HS-5 (cell line): ENCODE measurements at regions not wholly inside any gene's neighbourhood (a gene's known extent, or its start where the extent isn't known, plus 50 kb on each side); places are given as distances from the start of the nearest gene placed in this dataset.

ENCODE experiments used
- DNase-seq: peaks from one replicate; pipeline ENCODE4 v3.0.0-alpha.2; 2012; ENCODE audit warnings: low read depth

- DNase-seq = no peak
These were observed 194.6 kb downstream of the NRIP1 start for GRCh38 chr21:14869984-14870852.

GRCh38 chr21:14866859-14867765, 197.7 kb downstream of the NRIP1 start:
- no peak for DNase-seq

- DNase-seq = no peak
These were observed 200.4 kb downstream of the NRIP1 start for GRCh38 chr21:14864211-14865021.

GRCh38 chr21:14863745-14864210, 201.0 kb downstream of the NRIP1 start:
- no peak for DNase-seq

- no peak for DNase-seq
These were observed 201.7 kb downstream of the NRIP1 start for GRCh38 chr21:14862794-14863720.

- DNase-seq = no peak
These were observed 206.5 kb downstream of the NRIP1 start for GRCh38 chr21:14858311-14858710.

GRCh38 chr21:14857529-14857928, 207.3 kb downstream of the NRIP1 start:
- DNase-seq = no peak

- DNase-seq = peak; percentile 59
These were observed 214.4 kb downstream of the NRIP1 start for GRCh38 chr21:14850394-14850793.

GRCh38 chr21:14846621-14847020, 218.2 kb downstream of the NRIP1 start:
- no peak for DNase-seq

- no peak for DNase-seq
These were observed 220.8 kb downstream of the NRIP1 start for GRCh38 chr21:14844001-14844400.

GRCh38 chr21:14842601-14843000, 222.2 kb downstream of the NRIP1 start:
- DNase-seq = no peak

- no peak for DNase-seq
These were observed 223.0 kb downstream of the NRIP1 start for GRCh38 chr21:14841511-14842472.

- DNase-seq = no peak
These were observed 226.4 kb downstream of the NRIP1 start for GRCh38 chr21:14838400-14838799.

- DNase-seq = no peak
These were observed 227.8 kb downstream of the NRIP1 start for GRCh38 chr21:14836950-14837349.

GRCh38 chr21:14833666-14834351, 231.0 kb downstream of the NRIP1 start:
- DNase-seq = no peak

GRCh38 chr21:14833241-14833640, 231.6 kb downstream of the NRIP1 start:
- no peak for DNase-seq

GRCh38 chr21:14830307-14830706, 234.5 kb downstream of the NRIP1 start:
- no peak for DNase-seq

GRCh38 chr21:14829685-14830084, 235.1 kb downstream of the NRIP1 start:
- no peak for DNase-seq

GRCh38 chr21:14827468-14827867, 237.3 kb downstream of the NRIP1 start:
- no peak for DNase-seq
